ENCODE measurements at regions not wholly inside any gene's neighbourhood (a gene's known extent, or its start where the extent isn't known, plus 50 kb on each side); places are given as distances from the start of the nearest gene placed in this dataset.

GRCh38 chr2:217273162-217273561, 413.3 kb upstream of the TNP1 start:
- TF ChIP-seq CTCF (IDR thresholded peaks at IDR 0.05; ENCODE audit: insufficient read depth, low read depth, low read length) (no peak), EZH2 (IDR thresholded peaks at IDR 0.05; ENCODE audit: insufficient read depth, low read length) (no peak)
